PFSK-1 (cell line): ENCODE measurements at regions not wholly inside any gene's neighbourhood (a gene's known extent, or its start where the extent isn't known, plus 50 kb on each side); places are given as distances from the start of the nearest gene placed in this dataset.

Experiments
- FOXP2 ChIP-seq: optimal IDR thresholded peaks from 2 replicates; pipeline ENCODE3; 2011; ENCODE audit warnings: borderline replicate concordance, control low read depth, inconsistent platforms; ENCODE audit not compliant: insufficient read depth; ENCODE audit errors: extremely low read length, extremely low read depth
- POLR2AphosphoS5 ChIP-seq: IDR thresholded peaks from 2 replicates; pipeline ENCODE4 v1.6.1; 2012; ENCODE audit warnings: low read depth, mild to moderate bottlenecking, control low read depth, low read length, moderate library complexity
- SIN3A ChIP-seq: IDR thresholded peaks from 2 replicates; pipeline ENCODE4 v1.6.1; 2012; ENCODE audit warnings: mild to moderate bottlenecking, low read length, moderate library complexity, borderline replicate concordance; ENCODE audit not compliant: insufficient read depth
- TAF1 ChIP-seq: IDR thresholded peaks from 2 replicates; pipeline ENCODE4 v1.6.1; 2012; ENCODE audit warnings: low read length, control low read depth, borderline replicate concordance; ENCODE audit not compliant: insufficient read depth
- TF ChIP-seq, protein P1 (sequence below), 2 experiments: IDR thresholded peaks; 2 replicates each; pipeline versions ENCODE4 v1.6.1 to v1.8.0; 2011 to 2012; ENCODE audit warnings: low read depth in 2 of 2, low read length in 2 of 2, control low read depth in 1 of 2, inconsistent platforms in 1 of 2, mild to moderate bottlenecking in 1 of 2, moderate library complexity in 1 of 2; ENCODE audit not compliant: insufficient read depth in 1 of 2

DNA sequence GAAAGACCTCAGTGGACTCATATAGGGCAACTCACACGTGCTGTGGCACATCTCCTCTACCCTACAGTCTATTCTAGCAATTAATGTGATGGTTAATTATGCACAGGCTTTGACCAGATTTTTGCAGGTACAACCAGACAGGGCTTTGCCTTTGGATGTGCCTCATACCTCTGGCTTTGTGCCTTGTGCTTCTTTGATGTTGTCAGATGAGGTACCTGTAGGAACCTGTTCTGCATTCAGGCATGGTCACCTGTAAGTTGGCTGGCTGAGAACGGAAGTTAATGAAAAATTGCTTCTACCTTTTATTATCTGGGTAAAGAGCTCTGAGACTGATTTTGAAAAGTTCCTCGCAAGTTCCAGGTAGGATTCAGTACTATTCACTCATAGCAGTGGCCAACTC lies 462.9 kb upstream of the ZFHX3 start:
- TF ChIP-seq TAF1 (no peak), SIN3A (no peak), POLR2AphosphoS5 (no peak), FOXP2 (no peak)
- TF ChIP-seq, protein P1, sequence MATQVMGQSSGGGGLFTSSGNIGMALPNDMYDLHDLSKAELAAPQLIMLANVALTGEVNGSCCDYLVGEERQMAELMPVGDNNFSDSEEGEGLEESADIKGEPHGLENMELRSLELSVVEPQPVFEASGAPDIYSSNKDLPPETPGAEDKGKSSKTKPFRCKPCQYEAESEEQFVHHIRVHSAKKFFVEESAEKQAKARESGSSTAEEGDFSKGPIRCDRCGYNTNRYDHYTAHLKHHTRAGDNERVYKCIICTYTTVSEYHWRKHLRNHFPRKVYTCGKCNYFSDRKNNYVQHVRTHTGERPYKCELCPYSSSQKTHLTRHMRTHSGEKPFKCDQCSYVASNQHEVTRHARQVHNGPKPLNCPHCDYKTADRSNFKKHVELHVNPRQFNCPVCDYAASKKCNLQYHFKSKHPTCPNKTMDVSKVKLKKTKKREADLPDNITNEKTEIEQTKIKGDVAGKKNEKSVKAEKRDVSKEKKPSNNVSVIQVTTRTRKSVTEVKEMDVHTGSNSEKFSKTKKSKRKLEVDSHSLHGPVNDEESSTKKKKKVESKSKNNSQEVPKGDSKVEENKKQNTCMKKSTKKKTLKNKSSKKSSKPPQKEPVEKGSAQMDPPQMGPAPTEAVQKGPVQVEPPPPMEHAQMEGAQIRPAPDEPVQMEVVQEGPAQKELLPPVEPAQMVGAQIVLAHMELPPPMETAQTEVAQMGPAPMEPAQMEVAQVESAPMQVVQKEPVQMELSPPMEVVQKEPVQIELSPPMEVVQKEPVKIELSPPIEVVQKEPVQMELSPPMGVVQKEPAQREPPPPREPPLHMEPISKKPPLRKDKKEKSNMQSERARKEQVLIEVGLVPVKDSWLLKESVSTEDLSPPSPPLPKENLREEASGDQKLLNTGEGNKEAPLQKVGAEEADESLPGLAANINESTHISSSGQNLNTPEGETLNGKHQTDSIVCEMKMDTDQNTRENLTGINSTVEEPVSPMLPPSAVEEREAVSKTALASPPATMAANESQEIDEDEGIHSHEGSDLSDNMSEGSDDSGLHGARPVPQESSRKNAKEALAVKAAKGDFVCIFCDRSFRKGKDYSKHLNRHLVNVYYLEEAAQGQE (IDR thresholded peaks at IDR 0.05; ENCODE audit: insufficient read depth in 1 of 2, low read depth in 2 of 2, low read length in 2 of 2), result no peak

DNA sequence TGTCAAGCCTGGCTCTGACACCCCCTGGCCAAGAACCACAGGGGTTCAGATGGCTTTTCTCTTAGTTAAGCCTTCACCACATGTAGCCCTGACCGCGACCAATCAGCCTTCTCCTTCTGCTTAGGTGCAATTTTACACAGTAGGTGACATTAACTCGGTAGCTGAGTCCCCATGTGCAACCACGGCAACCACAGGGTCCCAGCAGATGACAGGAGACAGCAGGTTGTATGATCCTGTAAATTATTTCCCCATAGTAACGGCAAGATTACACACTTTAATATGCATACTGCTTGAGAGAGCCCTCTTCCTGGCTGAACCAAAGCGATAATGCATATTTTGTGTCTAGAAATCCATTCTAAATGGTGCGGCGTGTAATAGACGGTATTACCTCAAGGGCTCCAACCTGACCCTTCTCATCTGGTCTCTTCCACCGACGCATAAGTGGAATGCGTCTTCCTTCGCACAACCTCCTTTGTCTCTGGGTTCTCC lies 458.7 kb upstream of the ZFHX3 start:
- TF ChIP-seq, protein P1 (IDR thresholded peaks at IDR 0.05; ENCODE audit: insufficient read depth in 1 of 2, low read depth in 2 of 2, low read length in 2 of 2), result no peak
- TF ChIP-seq POLR2AphosphoS5, result no peak
- no peak for TF ChIP-seq TAF1
- TF ChIP-seq FOXP2, result no peak
- no peak for TF ChIP-seq SIN3A

DNA sequence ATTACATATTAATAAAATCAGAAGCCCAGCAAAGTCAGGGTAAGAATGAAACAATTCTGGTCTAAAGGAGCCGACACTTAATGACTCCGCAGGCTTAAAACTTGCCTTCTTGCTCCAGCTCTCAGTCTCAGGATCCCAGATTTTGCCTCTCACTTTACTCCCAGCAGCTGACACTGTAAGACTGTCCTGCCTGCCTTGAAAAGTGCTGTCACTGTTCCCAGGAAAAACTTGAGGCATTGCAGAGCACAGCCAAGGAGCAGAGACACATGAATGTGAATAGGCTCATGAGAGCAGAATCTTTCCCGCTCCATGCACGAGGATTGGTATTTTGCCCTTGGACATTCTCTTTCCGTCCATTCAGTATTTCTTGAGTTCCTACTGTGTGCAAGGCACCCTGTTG lies 457.6 kb upstream of the ZFHX3 start:
- TF ChIP-seq POLR2AphosphoS5 (no peak), SIN3A (no peak), TAF1 (no peak), FOXP2 (no peak)
- TF ChIP-seq, protein P1 (IDR thresholded peaks at IDR 0.05; ENCODE audit: insufficient read depth in 1 of 2, low read depth in 2 of 2, low read length in 2 of 2), result no peak

DNA sequence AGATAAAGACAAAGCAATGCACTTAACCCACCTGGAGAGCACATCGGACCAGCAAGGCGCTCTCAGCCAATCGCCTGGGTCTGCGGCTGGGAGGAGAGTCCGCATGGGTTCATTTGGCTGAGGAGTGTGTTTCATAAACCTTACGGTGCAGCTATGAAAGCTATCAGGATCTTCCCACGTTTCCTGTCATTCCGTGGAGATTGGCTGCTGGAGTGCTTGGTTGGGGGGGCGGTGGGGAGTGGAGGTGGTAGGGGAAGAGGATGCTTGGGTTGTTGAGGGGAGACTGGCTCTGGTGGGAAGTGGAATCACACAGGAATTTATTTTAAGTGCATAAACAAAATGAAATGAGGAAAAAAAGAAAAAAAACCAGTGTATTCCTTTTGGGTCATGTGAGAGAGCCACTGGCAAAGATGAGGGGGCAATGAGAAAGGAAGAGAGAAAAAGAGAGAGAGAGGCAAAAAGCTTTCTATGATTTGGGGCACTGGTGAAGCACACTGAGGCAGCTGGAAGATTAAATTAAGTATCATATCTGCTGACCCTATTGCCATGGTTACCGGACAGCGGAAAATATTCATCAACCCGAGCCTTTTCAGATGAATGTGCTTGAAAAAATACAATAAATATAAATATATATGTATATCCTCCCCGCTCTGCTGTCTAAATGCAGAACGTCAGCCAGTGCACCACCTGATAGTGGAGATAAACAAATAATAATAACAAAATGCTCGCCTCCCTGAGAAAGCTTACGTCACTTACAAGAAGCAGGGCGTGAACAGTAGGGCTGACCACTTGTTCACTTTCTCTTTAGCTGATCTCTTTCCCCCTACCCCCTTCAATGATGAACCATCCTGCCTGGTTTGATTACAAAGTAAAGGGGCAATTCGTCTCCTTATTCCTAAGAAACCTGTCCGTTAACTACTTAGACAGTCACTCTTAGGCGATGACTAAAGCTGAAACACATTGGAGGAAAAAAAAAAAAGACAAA lies 457.0 kb upstream of the ZFHX3 start:
- TF ChIP-seq SIN3A (no peak), POLR2AphosphoS5 (no peak), FOXP2 (no peak), TAF1 (no peak)
- TF ChIP-seq, protein P1 (IDR thresholded peaks at IDR 0.05; ENCODE audit: insufficient read depth in 1 of 2, low read depth in 2 of 2, low read length in 2 of 2), result no peak

DNA sequence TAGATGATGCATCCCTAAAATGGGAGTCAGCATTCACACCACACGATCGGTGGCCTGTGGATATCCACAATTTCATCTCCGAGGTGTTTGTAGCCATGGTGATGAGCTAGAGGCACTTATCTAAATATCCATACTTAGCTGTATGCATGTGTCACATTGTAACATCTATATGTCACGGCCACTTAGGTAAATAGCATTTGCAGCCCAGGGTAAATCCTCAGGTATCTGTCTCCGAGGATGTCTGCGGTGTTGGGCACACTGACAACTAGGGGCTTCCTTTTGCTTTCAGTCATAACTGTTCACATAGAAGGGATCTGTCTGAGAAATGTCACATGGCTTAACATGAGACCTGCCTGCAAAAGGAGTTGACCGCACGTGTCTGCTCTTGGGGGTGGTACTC lies 455.2 kb upstream of the ZFHX3 start:
- no peak for TF ChIP-seq TAF1
- TF ChIP-seq SIN3A, result no peak
- no peak for TF ChIP-seq POLR2AphosphoS5
- TF ChIP-seq FOXP2, result no peak
- TF ChIP-seq, protein P1 (IDR thresholded peaks at IDR 0.05; ENCODE audit: insufficient read depth in 1 of 2, low read depth in 2 of 2, low read length in 2 of 2), result no peak
